Aorta (tissue), 5 donors: ENCODE measurements at regions not wholly inside any gene's neighbourhood (a gene's known extent, or its start where the extent isn't known, plus 50 kb on each side); places are given as distances from the start of the nearest gene placed in this dataset.

ENCODE experiments used
- ATAC-seq: fragments of 200-7000 bp; cut with Tn5 transposase; one replicate; pipeline ENCODE4 v1.9.1; 2022; ENCODE audit warnings: moderate library complexity; ENCODE audit not compliant: low FRiP score
- DNase-seq, 2 donors: peaks; one replicate each; pipeline ENCODE4 v3.0.0-alpha.2; 2020
- H3K27ac ChIP-seq, 2 donors: one replicate each; pipeline ENCODE4 v1.5.1; 2013; ENCODE audit warnings: low read length in 2 of 2, mild to moderate bottlenecking in 2 of 2, moderate library complexity in 2 of 2, control low read depth in 1 of 2, inconsistent platforms in 1 of 2, low read depth in 1 of 2
- H3K27me3 ChIP-seq, 2 donors: one replicate each; pipeline ENCODE4 v1.6.1; 2013; ENCODE audit warnings: control low read depth in 1 of 2, low read length in 1 of 2, mild to moderate bottlenecking in 1 of 2, moderate library complexity in 1 of 2; ENCODE audit not compliant: insufficient read depth in 2 of 2, control insufficient read depth in 1 of 2
- H3K36me3 ChIP-seq, 2 donors: one replicate each; pipeline ENCODE4 v1.6.1; 2013; ENCODE audit warnings: control low read depth in 1 of 2, low read length in 1 of 2, mild to moderate bottlenecking in 1 of 2; ENCODE audit not compliant: insufficient read depth in 2 of 2, control insufficient read depth in 1 of 2
- H3K4me1 ChIP-seq, 2 donors: one replicate each; pipeline ENCODE4 v1.6.1; 2013; ENCODE audit warnings: low read length in 2 of 2, control low read depth in 1 of 2, mild to moderate bottlenecking in 1 of 2, moderate library complexity in 1 of 2; ENCODE audit not compliant: insufficient read depth in 2 of 2, control insufficient read depth in 1 of 2
- H3K4me3 ChIP-seq, 2 donors: one replicate each; pipeline ENCODE4 v1.5.1; 2013; ENCODE audit warnings: low read length in 2 of 2, control low read depth in 1 of 2, mild to moderate bottlenecking in 1 of 2
- H3K9me3 ChIP-seq: one replicate; pipeline ENCODE4 v1.6.1; 2013; ENCODE audit warnings: mild to moderate bottlenecking, low read length; ENCODE audit not compliant: control insufficient read depth
- WGBS, 2 donors: extraction: QIAGEN DNeasy Blood & Tissue Kit; methylation state at CpG; one replicate each; pipeline ENCODE4 v1.1.7; 2013; 5-methylcytosine and 5-hydroxymethylcytosine counted together
- intact Hi-C, 2 donors: fragments of 100-400 bp; cut with DNase I; formaldehyde crosslinking; loops; one replicate each; pipeline versions ENCODE4 v1.14.2 to v1.15.0; 2022
- donor health status: healthy with polysubstance abuse.
- donor health status: Bipolar disorder and iron deficiency.
- donor health status: DM: no; HTN: no; CAD: no.
- donor health status: DM: no; HTN: no; CAD: no.
- donor health status: DM: yes; HTN: yes; CAD: no.

DNA sequence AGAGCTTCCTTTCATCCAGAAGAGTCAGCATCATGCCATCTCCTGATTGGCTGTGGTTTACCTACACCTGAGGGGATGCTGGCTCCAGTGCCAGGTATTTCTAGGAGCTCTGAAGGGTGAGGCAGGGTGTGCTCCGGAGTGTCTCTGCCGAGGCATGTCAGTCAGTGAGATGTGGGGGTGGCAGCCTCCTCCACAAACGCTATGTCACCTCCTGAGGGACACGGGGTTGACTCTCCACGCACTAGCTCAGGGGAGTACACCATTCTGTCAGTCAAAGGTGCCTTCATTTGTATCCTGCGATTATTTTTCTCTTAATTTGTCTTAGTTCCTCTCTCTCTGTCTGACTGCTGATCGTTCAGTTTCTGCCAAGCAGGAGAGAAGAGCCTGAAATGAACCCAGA is 604.5 kb downstream of the VRK1 start:
- intact Hi-C loops, result no loop called here
- WGBS, 2 donors, result 76 to 77% methylated on average over 7 of the region's 7 CpGs
- no peaks in the 10 kb centered on the region for H3K9me3 ChIP-seq
- H3K27ac ChIP-seq, result no peak overlapping the region
- no peak overlapping the region for H3K4me3 ChIP-seq
- DNase-seq, result no peak
- H3K36me3 ChIP-seq, result no peaks in the 10 kb centered on the region
- ATAC-seq, result no peak
- no peaks in the 10 kb centered on the region for H3K27me3 ChIP-seq
- no peaks in the 10 kb centered on the region for H3K4me1 ChIP-seq

DNA sequence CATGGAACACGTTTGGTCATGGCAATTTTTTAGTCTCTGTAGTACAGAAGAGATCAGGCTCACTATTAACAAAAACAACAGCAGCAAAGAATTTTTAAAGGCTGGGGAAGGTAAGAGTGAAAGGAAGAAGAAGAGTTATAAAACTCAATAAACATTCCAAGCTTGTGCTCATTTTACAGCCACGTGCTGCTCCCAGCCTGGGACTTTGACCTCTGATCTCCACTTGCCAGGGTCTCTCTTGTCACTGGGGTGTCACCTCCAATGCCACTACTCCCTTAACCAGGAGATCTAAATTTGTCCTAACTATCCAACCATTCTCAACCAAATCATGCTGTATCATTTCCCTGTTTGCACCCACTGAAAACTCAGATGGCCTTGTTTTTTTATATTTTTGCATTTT is 605.1 kb downstream of the VRK1 start:
- Histone ChIP-seq H3K27me3 (no peaks in the 10 kb centered on the region), H3K36me3 (no peaks in the 10 kb centered on the region), H3K27ac (no peak overlapping the region), H3K4me3 (no peak overlapping the region), H3K4me1 (no peaks in the 10 kb centered on the region), H3K9me3 (no peaks in the 10 kb centered on the region)
- no peak for DNase-seq
- intact Hi-C loops, result no loop called here
- WGBS, 2 donors, result 15 to 20% methylated on average over 2 of the region's 2 CpGs
- ATAC-seq, result no peak

DNA sequence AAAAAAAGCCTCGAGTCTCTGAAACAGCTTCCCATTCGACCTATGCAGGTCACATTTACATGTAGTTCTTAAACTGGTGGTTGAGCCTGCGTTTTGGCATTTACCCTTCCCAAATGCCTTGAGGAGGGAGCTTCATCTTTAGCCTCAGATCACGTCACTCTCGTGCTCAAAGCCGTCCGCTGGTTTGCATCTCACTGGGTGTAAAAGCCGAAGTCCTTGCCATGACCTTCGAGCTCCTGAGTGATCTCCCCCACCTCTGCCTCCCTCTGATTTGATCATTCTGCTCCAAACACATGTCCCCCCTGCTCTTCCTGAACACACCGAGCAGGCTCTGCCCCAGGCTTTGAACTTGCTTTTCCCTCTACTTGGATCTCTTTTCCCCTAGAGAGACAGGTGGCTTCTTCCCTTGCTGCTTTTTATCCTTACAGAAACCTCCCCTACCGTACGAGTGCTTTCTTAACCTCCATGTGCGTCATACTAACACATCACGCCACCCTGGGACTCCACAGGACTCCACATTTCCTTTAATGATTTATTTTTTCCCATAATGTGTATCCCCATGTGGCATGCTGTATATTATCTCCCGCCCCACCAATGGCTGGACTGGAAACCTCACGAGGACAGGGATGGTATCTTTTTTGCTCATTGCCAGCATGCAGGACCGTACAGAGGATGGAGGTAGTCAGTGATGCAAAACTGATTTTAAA is 610.7 kb downstream of the VRK1 start:
- intact Hi-C loops, result no loop called here
- no peaks in the 10 kb centered on the region for H3K36me3 ChIP-seq
- H3K4me1 ChIP-seq, result no peaks in the 10 kb centered on the region
- DNase-seq (no peak), ATAC-seq (no peak)
- no peak overlapping the region for H3K4me3 ChIP-seq
- H3K27ac ChIP-seq, result no peak overlapping the region
- no peaks in the 10 kb centered on the region for H3K9me3 ChIP-seq
- H3K27me3 ChIP-seq, result no peaks in the 10 kb centered on the region
- 33 to 34% methylated on average over 17 of the region's 17 CpGs for WGBS, 2 donors

DNA sequence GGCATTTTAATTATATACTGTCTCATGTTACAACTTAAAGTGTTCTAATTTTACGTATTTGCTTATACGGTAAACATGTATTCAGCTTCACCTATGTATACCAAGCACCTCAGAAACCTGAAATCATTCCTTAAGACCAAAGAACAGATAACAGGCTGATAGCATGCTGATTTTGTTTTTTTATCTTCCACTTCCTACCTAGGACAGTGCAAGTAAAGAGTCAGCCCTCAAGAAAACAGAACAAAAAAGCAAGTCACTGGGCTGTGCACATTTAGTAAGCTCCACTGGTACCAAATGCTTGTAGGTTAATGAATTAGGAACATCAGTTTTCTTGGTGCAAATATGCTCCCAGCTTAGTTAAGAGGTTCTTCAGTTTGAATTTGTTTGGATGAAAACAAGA is 611.3 kb downstream of the VRK1 start:
- Histone ChIP-seq H3K9me3 (no peaks in the 10 kb centered on the region), H3K36me3 (no peaks in the 10 kb centered on the region), H3K4me3 (no peak overlapping the region), H3K27me3 (no peaks in the 10 kb centered on the region), H3K27ac (no peak overlapping the region), H3K4me1 (no peaks in the 10 kb centered on the region)
- intact Hi-C loops, result no loop called here
- no peak for ATAC-seq
- WGBS, 2 donors, result 64 to 82% methylated on average over 2 of the region's 2 CpGs
- DNase-seq, result no peak

DNA sequence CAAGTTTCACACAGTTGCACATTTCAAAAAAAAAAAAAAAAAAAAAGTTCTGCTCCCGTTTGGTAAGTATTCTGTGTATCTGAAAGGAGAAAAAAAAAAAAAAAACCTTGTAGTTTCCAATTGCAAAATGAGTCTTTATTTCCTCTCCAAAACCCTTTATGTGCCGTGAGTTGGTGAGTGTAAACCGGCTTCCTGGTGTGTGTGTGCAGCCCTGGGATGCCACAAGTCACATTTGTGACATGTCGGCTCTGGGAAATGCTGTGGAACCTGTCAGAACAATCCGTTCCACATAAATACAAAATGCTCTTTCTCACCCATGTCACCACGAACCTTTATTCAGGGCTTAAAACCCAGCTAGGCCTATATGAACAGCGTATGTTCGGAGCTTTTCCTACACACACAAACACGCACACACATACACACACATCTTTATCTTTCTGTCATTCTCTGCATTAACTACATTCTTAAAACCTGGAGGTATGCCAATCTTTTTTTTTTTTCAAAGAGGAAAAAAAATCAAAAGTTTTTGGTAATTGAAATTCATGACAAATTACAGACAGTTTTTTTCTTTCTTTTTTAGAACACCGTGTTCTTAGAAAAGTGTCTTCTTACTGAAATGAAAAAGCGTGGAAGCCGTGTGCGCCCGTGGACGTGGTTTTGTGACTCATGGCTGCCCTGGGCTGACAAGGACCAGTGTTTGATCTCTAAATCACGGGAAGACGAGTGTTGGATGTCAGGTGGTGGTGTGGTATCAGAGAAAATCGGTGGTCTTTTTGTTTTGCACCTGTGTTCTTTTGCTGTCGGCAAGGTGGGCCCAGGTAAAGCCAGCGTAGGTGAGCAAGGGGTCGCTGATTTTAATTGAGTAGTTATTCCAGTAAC is 612.0 kb downstream of the VRK1 start:
- no peak overlapping the region for H3K27ac ChIP-seq
- H3K36me3 ChIP-seq, result no peaks in the 10 kb centered on the region
- H3K9me3 ChIP-seq, result no peaks in the 10 kb centered on the region
- no peaks in the 10 kb centered on the region for H3K27me3 ChIP-seq
- no peak for DNase-seq
- intact Hi-C loops, result no loop called here
- WGBS, 2 donors, result 56 to 61% methylated on average over 21 of the region's 21 CpGs
- no peaks in the 10 kb centered on the region for H3K4me1 ChIP-seq
- H3K4me3 ChIP-seq, result no peak overlapping the region
- no peak for ATAC-seq

DNA sequence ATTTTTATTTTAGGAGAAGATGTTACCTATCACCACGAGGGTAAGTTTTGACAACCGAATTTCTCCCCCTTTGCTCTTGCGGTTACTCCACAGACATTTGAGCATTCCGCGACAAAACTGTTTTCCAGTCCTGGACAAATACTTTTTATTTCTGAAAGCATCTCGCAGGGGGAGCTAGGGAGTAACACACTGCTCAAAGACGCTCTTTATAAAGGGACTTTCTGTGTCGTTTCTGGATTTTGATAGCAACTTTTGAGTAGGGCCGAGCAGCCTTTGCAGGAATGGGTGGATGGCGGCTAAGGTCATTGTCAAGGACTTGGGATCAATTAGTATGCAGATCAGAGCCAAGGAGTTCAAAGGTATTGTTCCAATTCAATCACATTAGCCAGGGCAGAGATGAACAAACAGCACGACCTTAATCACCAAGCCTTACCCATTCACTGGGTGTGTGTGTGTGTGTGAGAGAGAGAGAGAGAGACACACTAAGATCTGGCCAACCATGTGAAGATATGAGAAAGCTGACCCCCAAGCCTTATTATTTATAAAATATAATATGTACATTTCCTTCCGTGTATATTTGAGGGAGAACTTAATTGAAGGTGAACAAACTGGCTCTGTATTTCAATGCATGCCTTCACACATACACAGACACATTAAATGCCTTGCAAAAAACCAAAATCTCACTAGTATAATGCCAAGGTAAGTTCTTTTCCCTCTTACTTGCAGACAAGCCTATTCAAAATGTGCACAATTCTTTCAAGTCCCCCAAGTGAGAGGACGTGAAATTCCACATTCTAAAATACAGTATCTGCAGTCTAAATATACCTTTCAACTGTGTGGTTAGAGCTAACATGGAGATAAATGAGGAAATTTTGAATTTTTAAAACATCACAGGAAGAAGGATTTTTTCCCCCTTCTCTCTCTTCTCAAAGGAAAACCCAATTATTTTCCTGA is 613.8 kb downstream of the VRK1 start:
- intact Hi-C loops, result no loop called here
- H3K4me1 ChIP-seq, result no peaks in the 10 kb centered on the region
- no peak overlapping the region for H3K27ac ChIP-seq
- no peaks in the 10 kb centered on the region for H3K36me3 ChIP-seq
- H3K9me3 ChIP-seq, result no peaks in the 10 kb centered on the region
- no peak for ATAC-seq
- H3K4me3 ChIP-seq, result no peak overlapping the region
- DNase-seq, result no peak
- H3K27me3 ChIP-seq, result no peaks in the 10 kb centered on the region
- WGBS, 2 donors, result 11 to 12% methylated on average over 13 of the region's 13 CpGs

DNA sequence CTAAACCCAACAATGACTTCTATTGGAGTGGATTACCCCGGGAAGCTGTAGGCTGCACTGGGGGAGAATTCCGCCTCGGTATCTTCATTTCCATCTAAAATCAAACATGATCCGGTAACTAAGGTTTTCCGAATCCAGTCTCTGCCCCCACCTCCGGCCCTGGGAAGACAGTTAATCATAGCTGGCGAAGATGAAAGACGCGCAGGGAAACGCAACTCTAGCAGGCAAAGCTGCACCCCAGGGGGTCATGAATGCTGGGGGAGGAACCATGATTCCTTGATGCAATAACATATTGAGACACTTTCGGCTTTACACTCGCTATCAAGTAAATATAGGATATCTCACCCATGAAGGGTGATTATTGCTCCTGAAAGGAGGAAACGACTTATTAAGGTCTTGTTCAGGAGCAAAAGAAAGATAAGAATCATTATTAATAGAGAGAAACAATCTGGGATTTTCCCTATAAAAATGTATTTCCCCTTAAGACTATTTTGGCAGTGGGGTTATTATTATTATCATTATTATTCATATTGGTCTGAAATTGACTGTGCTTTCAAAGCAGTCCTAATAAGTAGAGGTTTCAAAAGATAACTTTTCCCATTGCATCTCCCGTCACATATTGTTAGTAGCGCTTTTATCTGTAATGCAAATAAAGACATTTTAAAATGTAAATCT is 614.9 kb downstream of the VRK1 start:
- DNase-seq (no peak), ATAC-seq (no peak)
- no peaks in the 10 kb centered on the region for H3K9me3 ChIP-seq
- intact Hi-C loops, result no loop called here
- 6 to 7% methylated on average over 15 of the region's 15 CpGs for WGBS, 2 donors
- H3K27ac ChIP-seq, result no peak overlapping the region
- H3K4me1 ChIP-seq, result no peaks in the 10 kb centered on the region
- H3K27me3 ChIP-seq, result no peaks in the 10 kb centered on the region
- H3K36me3 ChIP-seq, result no peaks in the 10 kb centered on the region
- no peak overlapping the region for H3K4me3 ChIP-seq

DNA sequence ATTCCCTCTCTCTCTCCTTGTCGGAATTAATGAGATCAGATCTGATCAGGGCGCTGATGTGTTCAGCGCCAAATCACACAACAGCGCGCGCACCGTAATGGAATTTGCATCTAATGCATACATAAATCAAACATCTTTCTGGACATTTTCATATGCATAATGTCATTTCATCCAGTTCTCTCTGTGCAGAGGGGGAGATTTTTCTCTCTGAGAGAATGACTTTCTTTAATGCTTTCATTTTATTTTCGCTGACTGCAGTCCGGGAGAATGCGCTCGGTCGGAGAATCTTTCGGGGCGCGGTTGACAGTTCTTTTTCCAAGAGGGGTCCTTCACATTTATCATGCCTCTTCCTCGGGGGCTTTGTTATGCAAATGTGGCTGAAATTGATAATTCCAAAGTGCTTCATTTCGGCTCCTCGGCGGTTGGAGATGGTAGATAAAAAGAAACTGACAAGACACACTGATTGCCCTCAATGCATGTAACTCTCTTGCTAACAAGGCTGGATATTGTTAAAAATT is 615.9 kb downstream of the VRK1 start:
- H3K4me3 ChIP-seq, result no peak overlapping the region
- intact Hi-C loops, result no loop called here
- ATAC-seq, result no peak
- H3K27ac ChIP-seq, result no peak overlapping the region
- DNase-seq, result no peak
- no peaks in the 10 kb centered on the region for H3K27me3 ChIP-seq
- H3K9me3 ChIP-seq, result peaks cover 2% of the 10 kb centered on the region
- no peaks in the 10 kb centered on the region for H3K36me3 ChIP-seq
- no peaks in the 10 kb centered on the region for H3K4me1 ChIP-seq
- WGBS, 2 donors, result 3% methylated on average over 19 of the region's 19 CpGs
